Ishikawa (cell line): ENCODE measurements at regions not wholly inside any gene's neighbourhood (a gene's known extent, or its start where the extent isn't known, plus 50 kb on each side); places are given as distances from the start of the nearest gene placed in this dataset.

Experiments
- EP300 ChIP-seq: IDR thresholded peaks from 2 replicates; pipeline ENCODE4 v1.6.1; 2012; ENCODE audit warnings: borderline replicate concordance
- TAF1 ChIP-seq: IDR thresholded peaks from 2 replicates; pipeline ENCODE4 v1.6.1; 2012; ENCODE audit warnings: low read depth, mild to moderate bottlenecking
- TCF12 ChIP-seq: IDR thresholded peaks from 2 replicates; pipeline ENCODE4 v1.6.1; 2012; ENCODE audit warnings: low read depth
- TF ChIP-seq, protein P1 (sequence below): IDR thresholded peaks from 2 replicates; pipeline ENCODE4 v1.6.1; 2012

DNA sequence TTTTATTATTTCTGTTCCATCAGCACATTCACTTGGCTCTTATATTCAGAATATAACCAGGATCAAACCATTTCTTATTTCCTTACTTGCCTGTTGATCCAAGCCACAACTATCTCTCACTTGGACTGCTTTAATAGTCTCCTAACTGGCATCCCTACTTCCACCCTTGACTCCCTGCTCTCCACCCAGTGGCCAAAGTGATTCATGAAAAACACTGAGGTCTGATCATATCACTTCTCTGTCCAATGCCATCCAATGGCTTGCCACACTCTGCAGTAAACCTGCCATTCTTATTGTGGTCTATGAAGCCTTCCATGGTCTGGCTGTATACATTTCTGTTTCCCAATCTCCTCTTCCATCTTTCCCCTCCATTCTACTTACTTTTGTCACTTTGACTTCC lies 576.1 kb downstream of the PDCD6IP start:
- no peak for TF ChIP-seq TCF12
- TF ChIP-seq EP300 = no peak
- TF ChIP-seq, protein P1, sequence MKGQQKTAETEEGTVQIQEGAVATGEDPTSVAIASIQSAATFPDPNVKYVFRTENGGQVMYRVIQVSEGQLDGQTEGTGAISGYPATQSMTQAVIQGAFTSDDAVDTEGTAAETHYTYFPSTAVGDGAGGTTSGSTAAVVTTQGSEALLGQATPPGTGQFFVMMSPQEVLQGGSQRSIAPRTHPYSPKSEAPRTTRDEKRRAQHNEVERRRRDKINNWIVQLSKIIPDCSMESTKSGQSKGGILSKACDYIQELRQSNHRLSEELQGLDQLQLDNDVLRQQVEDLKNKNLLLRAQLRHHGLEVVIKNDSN = no peak
- no peak for TF ChIP-seq TAF1
